Peyer's patch (tissue), 4 donors: ENCODE measurements at regions not wholly inside any gene's neighbourhood (a gene's known extent, or its start where the extent isn't known, plus 50 kb on each side); places are given as distances from the start of the nearest gene placed in this dataset.
"Not testable (repeated sequence)": the region's sequence is repeated elsewhere in the genome, so short reads cannot be mapped to it uniquely, and the experiment has no call there.

Experiments
- DNase-seq, 3 donors: peaks; one replicate each; pipeline ENCODE4 v3.0.0-alpha.2; 2017 to 2019
- H3K27ac ChIP-seq, 4 donors: fragments of 200-600 bp; sonication (generic); one replicate each; pipeline ENCODE4 v1.5.1; 2016 to 2019
- H3K27me3 ChIP-seq, 2 donors: fragments of 200-600 bp; sonication (generic); one replicate each; pipeline ENCODE4 v1.5.1; 2019
- H3K36me3 ChIP-seq, 3 donors: fragments of 200-600 bp; sonication (generic); one replicate each; pipeline ENCODE4 v1.5.1; 2016 to 2019
- H3K4me1 ChIP-seq, 4 donors: fragments of 200-600 bp; sonication (generic); one replicate each; pipeline ENCODE4 v1.5.1; 2016 to 2019
- H3K4me3 ChIP-seq, 4 donors: fragments of 200-600 bp; sonication (generic); 1 replicate in 3 of 4; 2 replicates in 1 of 4; pipeline ENCODE4 v1.5.1; 2016 to 2019; ENCODE audit warnings: mild to moderate bottlenecking in 1 of 4
- H3K9me3 ChIP-seq, 4 donors: fragments of 200-600 bp; sonication (generic); one replicate each; pipeline ENCODE4 v1.5.1; 2016 to 2019; ENCODE audit warnings: mild to moderate bottlenecking in 1 of 4
- POLR2A ChIP-seq, 2 donors: fragments of 450-650 bp; IDR thresholded peaks; one replicate each; pipeline ENCODE4 v1.5.1; 2017; ENCODE audit warnings: antibody characterized with exemption in 2 of 2, mild to moderate bottlenecking in 2 of 2, moderate library complexity in 2 of 2
- TF ChIP-seq, protein P1 (sequence below), 6 experiments: fragments of 450-650 bp in 4 of 6; fragments of 200-600 bp in 2 of 6; sonication (generic) in 1 of 6; IDR thresholded peaks; one replicate each; pipeline ENCODE4 v1.5.1; 2017 to 2019; ENCODE audit warnings: antibody characterized with exemption in 6 of 6, mild to moderate bottlenecking in 3 of 6, moderate library complexity in 1 of 6

- H3K27me3 ChIP-seq: no peaks in the 10 kb centered on the region
- no peak overlapping the region for H3K4me3 ChIP-seq
- no peak overlapping the region for H3K27ac ChIP-seq
- no peak for DNase-seq
- H3K36me3 ChIP-seq: no peaks in the 10 kb centered on the region
- no peak for TF ChIP-seq POLR2A (IDR thresholded peaks at IDR 0.05)
- TF ChIP-seq, protein P1, sequence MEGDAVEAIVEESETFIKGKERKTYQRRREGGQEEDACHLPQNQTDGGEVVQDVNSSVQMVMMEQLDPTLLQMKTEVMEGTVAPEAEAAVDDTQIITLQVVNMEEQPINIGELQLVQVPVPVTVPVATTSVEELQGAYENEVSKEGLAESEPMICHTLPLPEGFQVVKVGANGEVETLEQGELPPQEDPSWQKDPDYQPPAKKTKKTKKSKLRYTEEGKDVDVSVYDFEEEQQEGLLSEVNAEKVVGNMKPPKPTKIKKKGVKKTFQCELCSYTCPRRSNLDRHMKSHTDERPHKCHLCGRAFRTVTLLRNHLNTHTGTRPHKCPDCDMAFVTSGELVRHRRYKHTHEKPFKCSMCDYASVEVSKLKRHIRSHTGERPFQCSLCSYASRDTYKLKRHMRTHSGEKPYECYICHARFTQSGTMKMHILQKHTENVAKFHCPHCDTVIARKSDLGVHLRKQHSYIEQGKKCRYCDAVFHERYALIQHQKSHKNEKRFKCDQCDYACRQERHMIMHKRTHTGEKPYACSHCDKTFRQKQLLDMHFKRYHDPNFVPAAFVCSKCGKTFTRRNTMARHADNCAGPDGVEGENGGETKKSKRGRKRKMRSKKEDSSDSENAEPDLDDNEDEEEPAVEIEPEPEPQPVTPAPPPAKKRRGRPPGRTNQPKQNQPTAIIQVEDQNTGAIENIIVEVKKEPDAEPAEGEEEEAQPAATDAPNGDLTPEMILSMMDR (IDR thresholded peaks at IDR 0.05): no peak
- no peaks in the 10 kb centered on the region for H3K4me1 ChIP-seq
- no peaks in the 10 kb centered on the region for H3K9me3 ChIP-seq
Observed at GRCh38 chr6:92427453-92427852, 991.9 kb downstream of the EPHA7 start.

DNA sequence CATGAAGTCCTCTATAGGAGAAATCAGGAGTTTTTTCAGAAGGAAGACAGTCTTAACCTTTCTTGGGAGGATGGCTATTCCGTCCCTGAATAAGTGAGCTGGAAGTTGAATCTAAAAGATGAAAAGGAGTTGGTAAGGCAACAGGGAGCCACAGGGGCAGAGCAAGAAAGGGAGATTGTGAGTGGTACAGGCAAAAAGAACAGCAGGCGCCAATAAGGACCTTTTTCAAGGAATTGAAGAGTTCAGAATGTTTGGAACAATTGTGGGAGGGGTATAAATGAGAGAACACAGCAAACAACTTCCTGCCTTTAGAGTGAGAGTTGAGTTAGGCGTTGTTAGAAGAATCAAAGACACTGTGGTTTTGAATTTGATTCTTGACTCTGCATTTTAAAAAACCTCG, 1003.7 kb downstream of the EPHA7 start:
- TF ChIP-seq, protein P1 (IDR thresholded peaks at IDR 0.05): no peak
- TF ChIP-seq POLR2A (IDR thresholded peaks at IDR 0.05): no peak
- Histone ChIP-seq H3K27ac (no peak overlapping the region), H3K4me3 (no peak overlapping the region), H3K36me3 (no peaks in the 10 kb centered on the region), H3K9me3 (no peaks in the 10 kb centered on the region), H3K4me1 (no peaks in the 10 kb centered on the region), H3K27me3 (no peaks in the 10 kb centered on the region)
- DNase-seq: no peak

DNA sequence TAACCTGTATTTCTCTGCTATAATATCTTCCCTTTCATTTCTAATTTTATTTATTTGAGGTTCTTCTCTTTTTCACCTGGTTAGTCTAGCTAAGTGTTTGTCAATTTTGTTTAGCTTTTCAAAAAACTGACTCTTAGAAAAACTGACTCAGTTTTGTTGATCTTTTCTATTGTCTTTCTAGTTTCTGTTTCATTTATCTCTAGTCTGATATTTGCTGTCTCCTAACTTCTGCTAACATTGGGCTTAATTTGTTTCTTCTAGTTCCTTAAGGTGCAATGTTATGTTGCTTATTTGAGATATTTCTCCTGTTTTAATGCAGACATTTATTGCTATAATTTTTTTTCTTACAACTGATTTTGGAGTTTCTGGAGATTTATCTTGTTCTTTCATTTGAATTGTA, 1011.0 kb downstream of the EPHA7 start:
- TF ChIP-seq, protein P1 (IDR thresholded peaks at IDR 0.05): no peak
- TF ChIP-seq POLR2A (IDR thresholded peaks at IDR 0.05): no peak
- H3K27ac ChIP-seq: no peak overlapping the region

DNA sequence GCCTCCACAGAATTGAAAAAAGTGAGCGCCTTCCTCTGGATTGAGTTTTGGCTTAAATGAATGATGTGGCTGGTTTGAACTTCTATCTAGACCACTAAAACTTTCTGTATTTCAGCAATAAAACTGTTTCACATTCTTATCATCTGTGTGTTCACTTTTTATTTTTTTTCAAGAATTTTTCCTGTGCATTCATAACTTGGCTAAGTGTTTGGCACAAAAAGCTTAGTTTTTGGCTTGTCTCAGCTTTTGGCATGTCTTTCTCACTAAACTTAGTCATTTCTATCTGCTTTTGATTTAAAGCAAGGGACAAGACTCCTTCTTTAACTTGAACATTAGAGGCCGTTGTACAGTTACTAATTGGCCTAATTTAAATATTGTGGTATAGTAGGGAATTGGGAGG, 1015.1 kb downstream of the EPHA7 start:
- TF ChIP-seq, protein P1 (IDR thresholded peaks at IDR 0.05): no peak
- no peak for TF ChIP-seq POLR2A (IDR thresholded peaks at IDR 0.05)
- no peak for DNase-seq

More for the DNA sequence above, 1011.0 kb downstream of the EPHA7 start:
- H3K4me1 ChIP-seq: no peaks in the 10 kb centered on the region
- no peaks in the 10 kb centered on the region for H3K27me3 ChIP-seq
- no peak overlapping the region for H3K4me3 ChIP-seq
- no peaks in the 10 kb centered on the region for H3K36me3 ChIP-seq
- DNase-seq: no peak
- no peaks in the 10 kb centered on the region for H3K9me3 ChIP-seq

DNA sequence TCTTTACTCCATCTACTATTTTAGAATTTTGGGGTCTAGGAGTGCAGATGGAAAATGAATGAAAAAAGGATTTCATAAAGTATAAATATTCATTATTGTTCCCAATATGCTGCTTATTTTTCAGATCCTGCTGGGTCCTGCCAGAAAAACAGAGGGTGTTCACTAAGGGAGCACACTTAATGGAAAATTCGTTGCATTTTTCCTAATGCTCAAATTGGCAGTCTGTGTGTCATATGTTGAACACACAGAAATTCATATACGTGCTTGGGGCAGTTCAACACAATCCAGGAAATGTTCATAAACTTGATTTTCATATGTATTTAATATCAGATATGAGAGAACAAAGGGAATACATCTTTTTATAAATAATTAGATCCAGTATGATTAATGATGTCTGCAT, 1019.4 kb downstream of the EPHA7 start:
- Histone ChIP-seq H3K9me3 (no peaks in the 10 kb centered on the region), H3K27me3 (no peaks in the 10 kb centered on the region), H3K4me1 (no peaks in the 10 kb centered on the region), H3K36me3 (no peaks in the 10 kb centered on the region), H3K4me3 (no peak overlapping the region), H3K27ac (no peak overlapping the region)
- no peak for DNase-seq
- TF ChIP-seq, protein P1 (IDR thresholded peaks at IDR 0.05): no peak
- no peak for TF ChIP-seq POLR2A (IDR thresholded peaks at IDR 0.05)

More for the DNA sequence above, 1015.1 kb downstream of the EPHA7 start:
- H3K27ac ChIP-seq: no peak overlapping the region
- H3K27me3 ChIP-seq: no peaks in the 10 kb centered on the region
- H3K36me3 ChIP-seq: no peaks in the 10 kb centered on the region
- H3K9me3 ChIP-seq: no peaks in the 10 kb centered on the region
- H3K4me3 ChIP-seq: no peak overlapping the region
- H3K4me1 ChIP-seq: no peaks in the 10 kb centered on the region

GRCh38 chr6:92388706-92389105, 1030.7 kb downstream of the EPHA7 start:
- H3K27me3 ChIP-seq, H3K9me3 ChIP-seq, DNase-seq, H3K4me1 ChIP-seq, H3K27ac ChIP-seq, H3K36me3 ChIP-seq, H3K4me3 ChIP-seq: not testable (repeated sequence)
